Neural cell (in vitro differentiated cells): ENCODE measurements at regions not wholly inside any gene's neighbourhood (a gene's known extent, or its start where the extent isn't known, plus 50 kb on each side); places are given as distances from the start of the nearest gene placed in this dataset.

Experiments used
- H2AFZ ChIP-seq: fragments of 200-600, 300-800 bp; sonication (generic), shearing (Covaris generic); 2 replicates; pipeline ENCODE4 v1.6.0; 2014; ENCODE audit warnings: low read depth, mild to moderate bottlenecking, antibody characterized with exemption, low read length, moderate library complexity
- H3F3A ChIP-seq: fragments of 200-600 bp; shearing (Covaris generic); 2 replicates; pipeline ENCODE4 v1.6.1; 2016; ENCODE audit warnings: mild to moderate bottlenecking, moderate library complexity, mixed read lengths, antibody characterized with exemption, low read length; ENCODE audit not compliant: insufficient read depth, poor library complexity, severe bottlenecking
- H3K27ac ChIP-seq: fragments of 200-600, 300-800 bp; sonication (generic), shearing (Covaris generic); 2 replicates; pipeline ENCODE4 v1.5.1; 2014; ENCODE audit warnings: mild to moderate bottlenecking, low read length, moderate library complexity
- H3K27me3 ChIP-seq: fragments of 300-800, 200-600 bp; sonication (generic), shearing (Covaris generic); 2 replicates; pipeline ENCODE4 v1.6.0; 2014; ENCODE audit warnings: mild to moderate bottlenecking, low read depth, low read length, moderate library complexity; ENCODE audit not compliant: insufficient read depth
- H3K36me3 ChIP-seq: fragments of 300-800, 200-600 bp; sonication (generic), shearing (Covaris generic); 2 replicates; pipeline ENCODE4 v1.5.1; 2014; ENCODE audit warnings: mild to moderate bottlenecking, antibody characterized with exemption, low read length, moderate library complexity; ENCODE audit not compliant: insufficient read depth
- H3K4me2 ChIP-seq: fragments of 300-800, 200-600 bp; sonication (generic), shearing (Covaris generic); 2 replicates; pipeline ENCODE4 v1.6.0; 2014; ENCODE audit warnings: mild to moderate bottlenecking, low read length
- H3K4me3 ChIP-seq: fragments of 300-800, 200-600 bp; sonication (generic), shearing (Covaris generic); 2 replicates; pipeline ENCODE4 v1.5.1; 2014; ENCODE audit warnings: mild to moderate bottlenecking, low read length, moderate library complexity
- H3K79me2 ChIP-seq: fragments of 200-600 bp; shearing (Covaris generic); replicated peaks from 2 replicates; pipeline ENCODE4 v1.6.0; 2014; ENCODE audit warnings: mild to moderate bottlenecking, low read length, moderate library complexity; ENCODE audit not compliant: insufficient read depth
- H3K9ac ChIP-seq: fragments of 300-800, 200-600 bp; sonication (generic), shearing (Covaris generic); 2 replicates; pipeline ENCODE4 v1.6.1; 2016; ENCODE audit warnings: mild to moderate bottlenecking, low read length, mixed read lengths
- H3K9me2 ChIP-seq: fragments of 200-600 bp; shearing (Covaris generic); 2 replicates; pipeline ENCODE4 v1.6.1; 2016; ENCODE audit warnings: mild to moderate bottlenecking, low read length, mixed read lengths; ENCODE audit not compliant: insufficient read depth
- H3K9me3 ChIP-seq: fragments of 200-600, 300-800 bp; sonication (generic), shearing (Covaris generic); 2 replicates; pipeline ENCODE4 v1.6.1; 2016; ENCODE audit warnings: mild to moderate bottlenecking, mixed run types, low read length, moderate library complexity, mixed read lengths
- H4K20me1 ChIP-seq: fragments of 200-600 bp; shearing (Covaris generic); 2 replicates; pipeline ENCODE4 v1.6.1; 2016; ENCODE audit warnings: mild to moderate bottlenecking, mixed run types; ENCODE audit not compliant: insufficient read depth
- EP300 ChIP-seq: fragments of 450-650 bp; conservative IDR thresholded peaks from 2 replicates; pipeline ENCODE4 v1.6.1; 2014; ENCODE audit warnings: antibody characterized with exemption, mild to moderate bottlenecking, moderate library complexity; ENCODE audit not compliant: poor library complexity, severe bottlenecking
- EZH2 ChIP-seq: fragments of 200-600, 300-800 bp; shearing (Covaris generic), sonication (generic); IDR thresholded peaks from 2 replicates; pipeline ENCODE4 v1.6.1; 2014; ENCODE audit warnings: antibody characterized with exemption, low read length, borderline replicate concordance, mild to moderate bottlenecking; ENCODE audit not compliant: insufficient read depth, poor library complexity, severe bottlenecking
- MXI1 ChIP-seq: fragments of 450-650 bp; conservative IDR thresholded peaks from 2 replicates; pipeline ENCODE4 v1.6.1; 2014; ENCODE audit warnings: antibody characterized with exemption, mild to moderate bottlenecking; ENCODE audit not compliant: poor library complexity, severe bottlenecking
- POLR2AphosphoS5 ChIP-seq: IDR thresholded peaks from 2 replicates; pipeline ENCODE4 v1.6.1; 2012
- RAD21 ChIP-seq: fragments of 450-650 bp; conservative IDR thresholded peaks from 2 replicates; pipeline ENCODE4 v1.6.1; 2014; ENCODE audit warnings: antibody characterized with exemption, mild to moderate bottlenecking, moderate library complexity
- REST ChIP-seq: IDR thresholded peaks from 2 replicates; pipeline ENCODE4 v1.6.1; 2012; ENCODE audit warnings: borderline replicate concordance
- TAF1 ChIP-seq: IDR thresholded peaks from 2 replicates; pipeline ENCODE4 v1.6.1; 2012; ENCODE audit warnings: low read depth
- TF ChIP-seq, protein P1 (sequence below): fragments of 450-650 bp; IDR thresholded peaks from 2 replicates; pipeline ENCODE4 v1.5.1; 2014; ENCODE audit warnings: antibody characterized with exemption, mild to moderate bottlenecking, moderate library complexity; ENCODE audit not compliant: poor library complexity, severe bottlenecking

DNA sequence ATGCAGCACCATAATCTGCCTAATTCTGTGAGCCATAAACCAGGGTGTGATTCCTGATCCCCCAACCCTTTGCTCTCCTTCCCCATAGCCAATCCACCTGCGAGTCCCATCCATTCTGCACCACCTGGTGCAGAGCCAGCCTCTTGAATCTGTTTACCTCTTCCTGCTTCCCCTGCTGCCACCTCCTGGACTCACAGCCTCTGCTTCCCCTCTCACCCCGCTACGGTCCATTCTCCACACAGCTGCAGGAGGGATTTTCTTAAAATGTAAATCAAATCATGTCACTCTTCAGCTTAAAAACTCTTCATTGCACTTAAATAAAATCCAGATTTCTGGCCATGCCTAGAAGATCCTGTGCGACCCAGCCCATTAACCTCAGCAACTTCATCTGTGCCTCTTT, 186.7 kb downstream of the FOXD2 start:
- TF ChIP-seq, protein P1, sequence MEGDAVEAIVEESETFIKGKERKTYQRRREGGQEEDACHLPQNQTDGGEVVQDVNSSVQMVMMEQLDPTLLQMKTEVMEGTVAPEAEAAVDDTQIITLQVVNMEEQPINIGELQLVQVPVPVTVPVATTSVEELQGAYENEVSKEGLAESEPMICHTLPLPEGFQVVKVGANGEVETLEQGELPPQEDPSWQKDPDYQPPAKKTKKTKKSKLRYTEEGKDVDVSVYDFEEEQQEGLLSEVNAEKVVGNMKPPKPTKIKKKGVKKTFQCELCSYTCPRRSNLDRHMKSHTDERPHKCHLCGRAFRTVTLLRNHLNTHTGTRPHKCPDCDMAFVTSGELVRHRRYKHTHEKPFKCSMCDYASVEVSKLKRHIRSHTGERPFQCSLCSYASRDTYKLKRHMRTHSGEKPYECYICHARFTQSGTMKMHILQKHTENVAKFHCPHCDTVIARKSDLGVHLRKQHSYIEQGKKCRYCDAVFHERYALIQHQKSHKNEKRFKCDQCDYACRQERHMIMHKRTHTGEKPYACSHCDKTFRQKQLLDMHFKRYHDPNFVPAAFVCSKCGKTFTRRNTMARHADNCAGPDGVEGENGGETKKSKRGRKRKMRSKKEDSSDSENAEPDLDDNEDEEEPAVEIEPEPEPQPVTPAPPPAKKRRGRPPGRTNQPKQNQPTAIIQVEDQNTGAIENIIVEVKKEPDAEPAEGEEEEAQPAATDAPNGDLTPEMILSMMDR = no peak
- Histone ChIP-seq H3K27me3 (no peaks in the 10 kb centered on the region), H4K20me1 (no peaks in the 10 kb centered on the region), H3K9me2 (no peaks in the 10 kb centered on the region), H2AFZ (no peak overlapping the region), H3K4me3 (no peak overlapping the region), H3K27ac (no peak overlapping the region), H3F3A (no peaks in the 10 kb centered on the region), H3K4me2 (no peak overlapping the region), H3K79me2 (no peaks in the 10 kb centered on the region), H3K9ac (no peak overlapping the region), H3K9me3 (no peaks in the 10 kb centered on the region), H3K36me3 (no peaks in the 10 kb centered on the region)

GRCh38 chr1:47627016-47627415, 189.2 kb downstream of the FOXD2 start:
- no peak overlapping the region for H3K4me2 ChIP-seq
- H4K20me1 ChIP-seq = no peaks in the 10 kb centered on the region

More at GRCh38 chr1:47627016-47627415, 189.2 kb downstream of the FOXD2 start:
- Histone ChIP-seq H2AFZ (no peak overlapping the region), H3K9me2 (no peaks in the 10 kb centered on the region), H3K27me3 (no peaks in the 10 kb centered on the region), H3K9me3 (no peaks in the 10 kb centered on the region), H3K36me3 (no peaks in the 10 kb centered on the region), H3F3A (no peaks in the 10 kb centered on the region), H3K4me3 (no peak overlapping the region), H3K9ac (no peak overlapping the region), H3K27ac (no peak overlapping the region), H3K79me2 (no peaks in the 10 kb centered on the region)
- no peak for TF ChIP-seq REST
- no peak for TF ChIP-seq MXI1
- TF ChIP-seq POLR2AphosphoS5 = no peak
- TF ChIP-seq EP300 = no peak
- TF ChIP-seq TAF1 = no peak
- no peak for TF ChIP-seq EZH2
- TF ChIP-seq RAD21 = no peak
- TF ChIP-seq, protein P1 = no peak
